Peyer's patch (tissue), 4 donors: ENCODE measurements at regions not wholly inside any gene's neighbourhood (a gene's known extent, or its start where the extent isn't known, plus 50 kb on each side); places are given as distances from the start of the nearest gene placed in this dataset.
"Not testable (repeated sequence)": the region's sequence is repeated elsewhere in the genome, so short reads cannot be mapped to it uniquely, and the experiment has no call there.

Experiments used
- DNase-seq, 3 donors: peaks; one replicate each; pipeline ENCODE4 v3.0.0-alpha.2; 2017 to 2019
- H3K27ac ChIP-seq, 4 donors: fragments of 200-600 bp; sonication (generic); one replicate each; pipeline ENCODE4 v1.5.1; 2016 to 2019
- H3K27me3 ChIP-seq, 2 donors: fragments of 200-600 bp; sonication (generic); one replicate each; pipeline ENCODE4 v1.5.1; 2019
- H3K36me3 ChIP-seq, 3 donors: fragments of 200-600 bp; sonication (generic); one replicate each; pipeline ENCODE4 v1.5.1; 2016 to 2019
- H3K4me1 ChIP-seq, 4 donors: fragments of 200-600 bp; sonication (generic); one replicate each; pipeline ENCODE4 v1.5.1; 2016 to 2019
- H3K4me3 ChIP-seq, 4 donors: fragments of 200-600 bp; sonication (generic); 1 replicate in 3 of 4; 2 replicates in 1 of 4; pipeline ENCODE4 v1.5.1; 2016 to 2019; ENCODE audit warnings: mild to moderate bottlenecking in 1 of 4
- H3K9me3 ChIP-seq, 4 donors: fragments of 200-600 bp; sonication (generic); one replicate each; pipeline ENCODE4 v1.5.1; 2016 to 2019; ENCODE audit warnings: mild to moderate bottlenecking in 1 of 4

DNA sequence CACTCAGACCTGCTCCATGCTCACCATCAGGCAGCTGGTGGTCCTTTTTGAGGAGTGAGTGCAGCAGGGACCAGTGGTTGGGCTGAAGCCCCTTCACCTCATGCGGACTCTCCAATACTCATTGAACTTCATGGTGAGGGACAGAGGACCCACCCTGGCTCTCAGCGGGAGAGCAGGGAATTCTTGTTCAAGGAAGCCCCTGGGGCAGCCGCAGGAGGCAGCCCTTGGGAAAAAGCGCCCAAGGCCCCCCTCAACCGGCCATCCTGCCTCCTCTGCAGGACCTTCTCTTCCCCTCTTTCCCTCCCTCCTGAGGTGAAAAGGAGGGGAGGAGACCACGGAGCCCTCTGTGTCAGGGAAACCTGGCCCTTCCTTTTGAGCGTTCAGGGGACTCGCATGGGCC, 4510.9 kb upstream of the OR11H1 start:
- H3K27ac ChIP-seq, H3K36me3 ChIP-seq, H3K9me3 ChIP-seq, H3K4me1 ChIP-seq, H3K4me3 ChIP-seq, DNase-seq, H3K27me3 ChIP-seq: not testable (repeated sequence)

DNA sequence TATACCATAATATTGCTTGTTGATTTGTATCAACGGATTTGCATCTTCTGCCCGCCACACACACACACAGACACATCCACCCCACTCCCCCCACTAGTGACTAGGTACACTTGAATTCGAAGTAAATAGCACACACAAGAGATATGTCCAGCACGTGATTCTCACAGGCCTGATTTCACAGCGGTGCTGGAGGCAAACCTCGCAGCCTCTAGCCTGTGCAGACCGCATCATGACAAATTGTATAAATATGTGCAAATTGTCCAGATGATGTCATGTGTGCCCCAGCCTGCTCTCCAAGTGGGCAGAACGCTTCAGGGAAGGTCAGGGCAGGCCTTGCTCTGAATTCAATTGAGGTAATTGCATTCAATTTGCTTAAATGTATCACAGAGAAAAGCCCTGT, 4507.5 kb upstream of the OR11H1 start:
- not testable (repeated sequence) for H3K9me3 ChIP-seq, H3K27me3 ChIP-seq, DNase-seq, H3K4me1 ChIP-seq, H3K27ac ChIP-seq, H3K36me3 ChIP-seq, H3K4me3 ChIP-seq

DNA sequence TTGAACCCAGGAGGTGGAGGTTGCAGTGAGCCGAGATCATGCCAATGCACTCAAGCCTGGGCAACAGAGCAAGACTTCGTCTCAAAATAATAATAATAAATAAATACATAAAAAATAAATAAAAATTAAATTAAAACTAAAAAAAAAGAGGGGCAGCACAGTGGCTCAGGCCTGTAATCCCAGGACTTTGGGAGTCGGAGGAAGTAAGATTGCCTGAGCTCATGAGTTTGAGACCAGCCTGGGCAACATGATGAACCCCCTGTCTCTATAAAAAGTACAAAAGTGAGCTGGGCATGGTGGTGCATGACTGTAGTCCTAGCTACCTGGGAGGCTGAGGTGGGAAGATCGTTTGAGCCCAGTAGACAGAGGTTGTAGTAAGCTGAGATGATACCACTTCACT, 4501.5 kb upstream of the OR11H1 start:
- not testable (repeated sequence) for H3K36me3 ChIP-seq, H3K4me1 ChIP-seq, H3K27ac ChIP-seq, H3K4me3 ChIP-seq, DNase-seq, H3K27me3 ChIP-seq
- peaks cover 0 to 44% (median 6%) of the 10 kb centered on the region in 4 donors for H3K9me3 ChIP-seq

GRCh38 chr22:11027064-11027463, 4500.9 kb upstream of the OR11H1 start:
- peaks cover 0 to 45% (median 6%) of the 10 kb centered on the region in 4 donors for H3K9me3 ChIP-seq
- not testable (repeated sequence) for H3K4me3 ChIP-seq, H3K4me1 ChIP-seq, H3K36me3 ChIP-seq, H3K27me3 ChIP-seq, H3K27ac ChIP-seq, DNase-seq

GRCh38 chr22:11027532-11027931, 4500.5 kb upstream of the OR11H1 start:
- not testable (repeated sequence) for DNase-seq, H3K27ac ChIP-seq, H3K27me3 ChIP-seq, H3K4me3 ChIP-seq, H3K4me1 ChIP-seq, H3K36me3 ChIP-seq
- peaks cover 0 to 50% (median 8%) of the 10 kb centered on the region in 4 donors for H3K9me3 ChIP-seq

DNA sequence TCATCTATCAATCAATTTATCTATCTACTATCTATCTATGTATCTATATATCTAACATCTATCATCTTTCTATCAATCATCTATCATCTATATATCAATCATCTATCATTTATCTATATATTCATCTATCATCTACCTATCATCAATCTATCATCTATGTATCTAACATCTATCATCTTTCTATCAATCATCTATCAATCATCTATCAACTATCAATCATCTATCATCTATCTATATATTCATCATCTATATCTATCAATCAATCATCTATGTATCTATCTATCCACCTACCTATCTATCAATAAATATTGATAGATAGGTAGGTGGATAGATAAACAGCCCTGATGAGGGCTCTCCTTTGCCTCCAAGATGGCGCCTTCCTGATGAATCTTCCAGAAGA, 4499.8 kb upstream of the OR11H1 start:
- not testable (repeated sequence) for H3K27ac ChIP-seq, H3K4me3 ChIP-seq, DNase-seq, H3K27me3 ChIP-seq, H3K36me3 ChIP-seq, H3K4me1 ChIP-seq
- peaks cover 0 to 56% (median 10%) of the 10 kb centered on the region in 4 donors for H3K9me3 ChIP-seq

DNA sequence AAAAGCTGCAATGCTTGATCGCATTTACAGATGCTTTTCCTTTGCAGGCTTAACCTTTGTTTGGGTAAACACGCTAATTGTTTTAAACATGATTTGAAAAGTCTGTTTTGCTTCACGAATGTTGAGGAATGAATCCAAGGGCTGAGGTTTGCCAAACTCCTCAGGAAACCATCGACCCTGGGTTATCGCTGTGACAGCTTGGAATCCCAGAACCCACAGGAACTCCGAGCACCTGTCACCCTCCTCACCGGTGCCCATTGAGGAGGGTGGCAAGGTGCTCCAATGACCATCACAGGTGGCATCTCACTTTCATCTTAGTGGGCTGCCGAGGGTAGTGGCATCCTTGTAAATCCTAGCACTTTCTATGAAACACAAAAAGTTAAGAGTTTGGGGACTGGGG, 4498.5 kb upstream of the OR11H1 start:
- DNase-seq = peak in 1 of 3 donors; percentile 40
- H3K27ac ChIP-seq, H3K27me3 ChIP-seq, H3K4me3 ChIP-seq, H3K36me3 ChIP-seq, H3K4me1 ChIP-seq: not testable (repeated sequence)
- H3K9me3 ChIP-seq = peaks cover 0 to 68% (median 15%) of the 10 kb centered on the region in 4 donors

DNA sequence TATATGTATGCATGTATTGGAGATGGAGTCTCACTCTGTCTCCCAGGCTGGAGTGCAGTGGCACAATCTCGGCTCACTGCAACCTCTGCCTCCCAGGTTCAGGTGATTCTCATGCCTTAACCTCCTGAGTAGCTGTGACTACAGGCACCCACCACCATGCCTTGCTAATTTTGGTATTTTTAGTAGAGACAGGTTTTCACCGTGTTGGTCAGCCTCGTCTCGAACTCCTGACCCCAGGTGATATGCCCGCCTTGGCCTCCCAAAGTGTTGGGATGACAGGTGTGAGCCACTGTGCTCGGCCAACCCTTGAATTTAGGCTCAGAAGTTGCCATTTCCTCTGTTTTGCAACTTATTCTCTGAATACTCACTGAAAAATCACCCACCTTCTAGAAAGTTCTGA, 4498.0 kb upstream of the OR11H1 start:
- H3K9me3 ChIP-seq = peaks cover 0 to 70% (median 16%) of the 10 kb centered on the region in 4 donors
- not testable (repeated sequence) for H3K27me3 ChIP-seq, H3K36me3 ChIP-seq, H3K27ac ChIP-seq, H3K4me1 ChIP-seq, H3K4me3 ChIP-seq
- peak in 1 of 3 donors; percentile 43 for DNase-seq

- H3K9me3 ChIP-seq = peaks cover 0 to 68% (median 17%) of the 10 kb centered on the region in 4 donors
- H3K36me3 ChIP-seq, H3K4me3 ChIP-seq, H3K27me3 ChIP-seq, H3K27ac ChIP-seq, H3K4me1 ChIP-seq: not testable (repeated sequence)
- peak in 1 of 3 donors; percentile 49 for DNase-seq
Measured at GRCh38 chr22:11030571-11031410, 4497.2 kb upstream of the OR11H1 start.

GRCh38 chr22:11032115-11032514, 4495.9 kb upstream of the OR11H1 start:
- not testable (repeated sequence) for H3K36me3 ChIP-seq, H3K27ac ChIP-seq, H3K27me3 ChIP-seq, H3K4me3 ChIP-seq, H3K4me1 ChIP-seq
- H3K9me3 ChIP-seq = peaks cover 0 to 69% (median 17%) of the 10 kb centered on the region in 4 donors
- peak in 1 of 3 donors; percentile 48 for DNase-seq

DNA sequence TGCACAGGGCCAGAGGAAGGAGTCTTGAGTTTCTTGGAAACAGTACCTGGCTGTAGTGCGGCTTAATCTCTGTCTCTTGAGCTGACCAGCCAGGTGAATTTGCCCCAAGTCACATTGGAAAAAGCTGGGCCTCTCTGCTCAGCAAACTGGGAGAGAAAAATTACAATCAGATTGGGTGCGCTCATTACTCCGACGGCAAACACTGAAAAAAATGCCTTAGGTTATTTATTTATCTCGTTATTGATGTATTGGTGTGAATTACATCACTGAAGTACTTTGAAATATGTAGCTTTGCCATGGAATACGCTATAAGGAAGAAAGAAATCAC, 4493.4 kb upstream of the OR11H1 start:
- H3K4me1 ChIP-seq, H3K27ac ChIP-seq, H3K36me3 ChIP-seq, H3K4me3 ChIP-seq, H3K27me3 ChIP-seq: not testable (repeated sequence)
- peaks cover 0 to 74% (median 25%) of the 10 kb centered on the region in 4 donors for H3K9me3 ChIP-seq
- peak in 1 of 3 donors; percentile 31 for DNase-seq

- not testable (repeated sequence) for H3K4me1 ChIP-seq, H3K36me3 ChIP-seq, H3K4me3 ChIP-seq, H3K27me3 ChIP-seq, H3K27ac ChIP-seq
- peak in 1 of 3 donors; percentile 27 for DNase-seq
- peaks cover 0 to 76% (median 23%) of the 10 kb centered on the region in 4 donors for H3K9me3 ChIP-seq
Measured at GRCh38 chr22:11035031-11035873, 4492.7 kb upstream of the OR11H1 start.

DNA sequence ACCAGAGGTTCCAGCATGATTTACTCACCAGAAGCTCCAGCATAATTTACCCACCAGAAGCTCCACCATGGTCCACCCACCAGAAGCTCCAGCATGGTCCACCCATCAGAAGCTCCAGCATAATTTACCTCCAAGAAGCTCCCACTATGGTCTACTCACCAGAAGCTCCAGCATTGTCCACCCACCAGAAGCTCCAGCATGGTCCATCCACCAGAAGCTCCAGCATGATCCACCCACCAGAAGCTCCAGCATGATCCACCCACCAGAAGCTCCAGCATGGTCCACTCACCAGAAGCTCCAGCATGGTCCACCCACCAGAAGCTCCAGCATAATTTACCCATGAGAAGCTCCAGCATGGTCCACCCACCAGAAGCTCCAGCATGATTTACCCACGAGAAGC, 4490.7 kb upstream of the OR11H1 start:
- not testable (repeated sequence) for H3K36me3 ChIP-seq, H3K4me1 ChIP-seq, H3K27ac ChIP-seq, H3K4me3 ChIP-seq, H3K27me3 ChIP-seq
- peaks cover 0 to 74% (median 17%) of the 10 kb centered on the region in 4 donors for H3K9me3 ChIP-seq
- peak in 1 of 3 donors; percentile 46 for DNase-seq

GRCh38 chr22:11037814-11038213, 4490.2 kb upstream of the OR11H1 start:
- H3K27me3 ChIP-seq, H3K27ac ChIP-seq, H3K4me3 ChIP-seq, H3K4me1 ChIP-seq, H3K36me3 ChIP-seq: not testable (repeated sequence)
- H3K9me3 ChIP-seq = peaks cover 0 to 72% (median 16%) of the 10 kb centered on the region in 4 donors
- DNase-seq = peak in 1 of 3 donors; percentile 54

DNA sequence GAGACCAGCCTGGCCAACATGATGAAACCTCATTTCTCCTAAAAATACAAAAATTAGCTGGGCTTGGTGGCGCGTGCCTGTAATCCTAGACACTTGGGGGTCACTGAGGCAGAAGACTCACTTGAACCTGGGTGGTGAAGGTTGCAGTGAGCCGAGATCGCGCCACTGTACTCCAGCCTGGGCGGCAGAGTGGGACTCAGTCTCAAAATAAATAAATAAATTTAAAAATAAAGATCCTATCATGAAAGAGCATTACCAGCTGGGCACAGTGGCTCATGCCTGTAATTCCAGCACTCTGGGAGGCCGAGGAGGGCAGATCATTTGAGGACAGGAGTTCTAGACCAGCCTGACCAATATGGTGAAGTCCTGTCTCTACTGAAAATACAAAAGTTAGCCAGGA, 4489.2 kb upstream of the OR11H1 start:
- H3K27me3 ChIP-seq, H3K4me3 ChIP-seq, H3K36me3 ChIP-seq, H3K27ac ChIP-seq, H3K4me1 ChIP-seq: not testable (repeated sequence)
- H3K9me3 ChIP-seq = peaks cover 0 to 70% (median 12%) of the 10 kb centered on the region in 4 donors
- DNase-seq = peak in 1 of 3 donors; percentile 21
